Neural cell (in vitro differentiated cells): ENCODE measurements at regions not wholly inside any gene's neighbourhood (a gene's known extent, or its start where the extent isn't known, plus 50 kb on each side); places are given as distances from the start of the nearest gene placed in this dataset.

Experiments
- H2AFZ ChIP-seq: fragments of 200-600, 300-800 bp; sonication (generic), shearing (Covaris generic); 2 replicates; pipeline ENCODE4 v1.6.0; 2014; ENCODE audit warnings: low read depth, mild to moderate bottlenecking, antibody characterized with exemption, low read length, moderate library complexity
- H3F3A ChIP-seq: fragments of 200-600 bp; shearing (Covaris generic); 2 replicates; pipeline ENCODE4 v1.6.1; 2016; ENCODE audit warnings: mild to moderate bottlenecking, moderate library complexity, mixed read lengths, antibody characterized with exemption, low read length; ENCODE audit not compliant: insufficient read depth, poor library complexity, severe bottlenecking
- H3K27ac ChIP-seq: fragments of 200-600, 300-800 bp; sonication (generic), shearing (Covaris generic); 2 replicates; pipeline ENCODE4 v1.5.1; 2014; ENCODE audit warnings: mild to moderate bottlenecking, low read length, moderate library complexity
- H3K27me3 ChIP-seq: fragments of 300-800, 200-600 bp; sonication (generic), shearing (Covaris generic); 2 replicates; pipeline ENCODE4 v1.6.0; 2014; ENCODE audit warnings: mild to moderate bottlenecking, low read depth, low read length, moderate library complexity; ENCODE audit not compliant: insufficient read depth
- H3K36me3 ChIP-seq: fragments of 300-800, 200-600 bp; sonication (generic), shearing (Covaris generic); 2 replicates; pipeline ENCODE4 v1.5.1; 2014; ENCODE audit warnings: mild to moderate bottlenecking, antibody characterized with exemption, low read length, moderate library complexity; ENCODE audit not compliant: insufficient read depth
- H3K4me2 ChIP-seq: fragments of 300-800, 200-600 bp; sonication (generic), shearing (Covaris generic); 2 replicates; pipeline ENCODE4 v1.6.0; 2014; ENCODE audit warnings: mild to moderate bottlenecking, low read length
- H3K4me3 ChIP-seq: fragments of 300-800, 200-600 bp; sonication (generic), shearing (Covaris generic); 2 replicates; pipeline ENCODE4 v1.5.1; 2014; ENCODE audit warnings: mild to moderate bottlenecking, low read length, moderate library complexity
- H3K79me2 ChIP-seq: fragments of 200-600 bp; shearing (Covaris generic); replicated peaks from 2 replicates; pipeline ENCODE4 v1.6.0; 2014; ENCODE audit warnings: mild to moderate bottlenecking, low read length, moderate library complexity; ENCODE audit not compliant: insufficient read depth
- H3K9ac ChIP-seq: fragments of 300-800, 200-600 bp; sonication (generic), shearing (Covaris generic); 2 replicates; pipeline ENCODE4 v1.6.1; 2016; ENCODE audit warnings: mild to moderate bottlenecking, low read length, mixed read lengths
- H3K9me2 ChIP-seq: fragments of 200-600 bp; shearing (Covaris generic); 2 replicates; pipeline ENCODE4 v1.6.1; 2016; ENCODE audit warnings: mild to moderate bottlenecking, low read length, mixed read lengths; ENCODE audit not compliant: insufficient read depth
- H3K9me3 ChIP-seq: fragments of 200-600, 300-800 bp; sonication (generic), shearing (Covaris generic); 2 replicates; pipeline ENCODE4 v1.6.1; 2016; ENCODE audit warnings: mild to moderate bottlenecking, mixed run types, low read length, moderate library complexity, mixed read lengths
- H4K20me1 ChIP-seq: fragments of 200-600 bp; shearing (Covaris generic); 2 replicates; pipeline ENCODE4 v1.6.1; 2016; ENCODE audit warnings: mild to moderate bottlenecking, mixed run types; ENCODE audit not compliant: insufficient read depth
- EP300 ChIP-seq: fragments of 450-650 bp; conservative IDR thresholded peaks from 2 replicates; pipeline ENCODE4 v1.6.1; 2014; ENCODE audit warnings: antibody characterized with exemption, mild to moderate bottlenecking, moderate library complexity; ENCODE audit not compliant: poor library complexity, severe bottlenecking
- EZH2 ChIP-seq: fragments of 200-600, 300-800 bp; shearing (Covaris generic), sonication (generic); IDR thresholded peaks from 2 replicates; pipeline ENCODE4 v1.6.1; 2014; ENCODE audit warnings: antibody characterized with exemption, low read length, borderline replicate concordance, mild to moderate bottlenecking; ENCODE audit not compliant: insufficient read depth, poor library complexity, severe bottlenecking
- MXI1 ChIP-seq: fragments of 450-650 bp; conservative IDR thresholded peaks from 2 replicates; pipeline ENCODE4 v1.6.1; 2014; ENCODE audit warnings: antibody characterized with exemption, mild to moderate bottlenecking; ENCODE audit not compliant: poor library complexity, severe bottlenecking
- POLR2AphosphoS5 ChIP-seq: IDR thresholded peaks from 2 replicates; pipeline ENCODE4 v1.6.1; 2012
- RAD21 ChIP-seq: fragments of 450-650 bp; conservative IDR thresholded peaks from 2 replicates; pipeline ENCODE4 v1.6.1; 2014; ENCODE audit warnings: antibody characterized with exemption, mild to moderate bottlenecking, moderate library complexity
- SMC3 ChIP-seq: fragments of 450-650 bp; conservative IDR thresholded peaks from 2 replicates; pipeline ENCODE4 v1.6.1; 2014; ENCODE audit warnings: antibody characterized with exemption, mild to moderate bottlenecking, moderate library complexity; ENCODE audit not compliant: poor library complexity
- TAF1 ChIP-seq: IDR thresholded peaks from 2 replicates; pipeline ENCODE4 v1.6.1; 2012; ENCODE audit warnings: low read depth
- TF ChIP-seq, protein P1 (sequence below): fragments of 450-650 bp; IDR thresholded peaks from 2 replicates; pipeline ENCODE4 v1.5.1; 2014; ENCODE audit warnings: antibody characterized with exemption, mild to moderate bottlenecking, moderate library complexity; ENCODE audit not compliant: poor library complexity, severe bottlenecking
- TF ChIP-seq, protein P2 (sequence below): IDR thresholded peaks from 2 replicates; pipeline ENCODE4 v1.6.1; 2012; ENCODE audit warnings: borderline replicate concordance

DNA sequence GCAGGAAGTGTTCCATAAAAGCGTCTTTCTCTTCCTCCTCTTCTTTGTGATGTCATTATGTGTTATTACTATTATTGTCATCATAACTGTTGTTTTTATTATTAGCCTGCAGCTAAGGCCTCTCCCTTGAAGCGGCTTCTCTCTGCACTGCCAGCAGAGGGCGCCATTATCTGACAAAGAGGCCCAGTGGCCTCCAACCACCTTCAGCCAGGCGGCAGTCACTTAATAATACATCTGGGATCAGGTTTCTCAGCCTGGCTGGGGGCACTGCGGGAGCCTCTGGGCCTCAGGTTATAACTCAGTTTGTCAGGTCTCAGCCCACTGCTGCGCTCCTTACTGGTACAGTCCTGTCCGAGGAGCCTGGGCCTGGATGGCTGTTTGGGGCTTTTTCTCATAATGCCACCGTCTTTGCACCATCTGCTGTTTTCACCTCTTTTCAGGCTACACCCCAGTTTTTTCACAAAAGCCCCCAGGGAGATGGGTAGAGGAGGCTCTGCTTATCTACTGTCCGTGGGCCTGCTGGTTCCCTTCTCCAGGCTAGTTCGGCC, 281.9 kb downstream of the NSG2 start:
- no peak overlapping the region for H2AFZ ChIP-seq
- no peaks in the 10 kb centered on the region for H3K9me3 ChIP-seq
- H3K4me2 ChIP-seq: no peak overlapping the region
- H3F3A ChIP-seq: no peaks in the 10 kb centered on the region
- no peak overlapping the region for H3K4me3 ChIP-seq
- no peak overlapping the region for H3K9ac ChIP-seq
- H3K27ac ChIP-seq: no peak overlapping the region
- H3K36me3 ChIP-seq: no peaks in the 10 kb centered on the region
- no peak for TF ChIP-seq MXI1
- peak; percentile 51 for TF ChIP-seq SMC3
- TF ChIP-seq, protein P1, sequence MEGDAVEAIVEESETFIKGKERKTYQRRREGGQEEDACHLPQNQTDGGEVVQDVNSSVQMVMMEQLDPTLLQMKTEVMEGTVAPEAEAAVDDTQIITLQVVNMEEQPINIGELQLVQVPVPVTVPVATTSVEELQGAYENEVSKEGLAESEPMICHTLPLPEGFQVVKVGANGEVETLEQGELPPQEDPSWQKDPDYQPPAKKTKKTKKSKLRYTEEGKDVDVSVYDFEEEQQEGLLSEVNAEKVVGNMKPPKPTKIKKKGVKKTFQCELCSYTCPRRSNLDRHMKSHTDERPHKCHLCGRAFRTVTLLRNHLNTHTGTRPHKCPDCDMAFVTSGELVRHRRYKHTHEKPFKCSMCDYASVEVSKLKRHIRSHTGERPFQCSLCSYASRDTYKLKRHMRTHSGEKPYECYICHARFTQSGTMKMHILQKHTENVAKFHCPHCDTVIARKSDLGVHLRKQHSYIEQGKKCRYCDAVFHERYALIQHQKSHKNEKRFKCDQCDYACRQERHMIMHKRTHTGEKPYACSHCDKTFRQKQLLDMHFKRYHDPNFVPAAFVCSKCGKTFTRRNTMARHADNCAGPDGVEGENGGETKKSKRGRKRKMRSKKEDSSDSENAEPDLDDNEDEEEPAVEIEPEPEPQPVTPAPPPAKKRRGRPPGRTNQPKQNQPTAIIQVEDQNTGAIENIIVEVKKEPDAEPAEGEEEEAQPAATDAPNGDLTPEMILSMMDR: peak; percentile 61
- peak; percentile 50 for TF ChIP-seq RAD21
- TF ChIP-seq TAF1: no peak
- no peaks in the 10 kb centered on the region for H4K20me1 ChIP-seq
- H3K27me3 ChIP-seq: no peaks in the 10 kb centered on the region
- no peaks in the 10 kb centered on the region for H3K79me2 ChIP-seq
- no peaks in the 10 kb centered on the region for H3K9me2 ChIP-seq

DNA sequence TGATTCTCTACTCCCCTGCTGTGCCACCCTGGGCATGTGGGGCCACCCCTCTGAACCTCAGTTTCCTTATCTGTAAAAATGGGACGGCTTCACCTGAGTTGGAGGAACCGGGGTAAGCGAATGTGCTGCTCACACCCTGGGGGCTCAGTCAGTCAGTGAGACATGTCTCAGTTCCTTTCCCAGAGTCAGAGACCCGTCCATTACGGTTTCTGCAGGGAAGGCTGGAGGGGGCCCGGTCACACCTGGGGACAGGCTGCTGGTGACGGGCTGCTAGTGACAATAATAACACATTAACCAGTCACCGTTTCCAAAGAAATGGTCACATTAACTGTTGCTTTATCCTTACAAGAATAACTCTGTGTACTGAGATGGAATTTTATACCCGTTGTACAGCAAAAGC, 282.4 kb downstream of the NSG2 start:
- no peak overlapping the region for H2AFZ ChIP-seq
- TF ChIP-seq MXI1 (no peak), SMC3 (no peak), RAD21 (no peak), EP300 (no peak), EZH2 (no peak), TAF1 (no peak), POLR2AphosphoS5 (no peak)
- TF ChIP-seq, protein P2, sequence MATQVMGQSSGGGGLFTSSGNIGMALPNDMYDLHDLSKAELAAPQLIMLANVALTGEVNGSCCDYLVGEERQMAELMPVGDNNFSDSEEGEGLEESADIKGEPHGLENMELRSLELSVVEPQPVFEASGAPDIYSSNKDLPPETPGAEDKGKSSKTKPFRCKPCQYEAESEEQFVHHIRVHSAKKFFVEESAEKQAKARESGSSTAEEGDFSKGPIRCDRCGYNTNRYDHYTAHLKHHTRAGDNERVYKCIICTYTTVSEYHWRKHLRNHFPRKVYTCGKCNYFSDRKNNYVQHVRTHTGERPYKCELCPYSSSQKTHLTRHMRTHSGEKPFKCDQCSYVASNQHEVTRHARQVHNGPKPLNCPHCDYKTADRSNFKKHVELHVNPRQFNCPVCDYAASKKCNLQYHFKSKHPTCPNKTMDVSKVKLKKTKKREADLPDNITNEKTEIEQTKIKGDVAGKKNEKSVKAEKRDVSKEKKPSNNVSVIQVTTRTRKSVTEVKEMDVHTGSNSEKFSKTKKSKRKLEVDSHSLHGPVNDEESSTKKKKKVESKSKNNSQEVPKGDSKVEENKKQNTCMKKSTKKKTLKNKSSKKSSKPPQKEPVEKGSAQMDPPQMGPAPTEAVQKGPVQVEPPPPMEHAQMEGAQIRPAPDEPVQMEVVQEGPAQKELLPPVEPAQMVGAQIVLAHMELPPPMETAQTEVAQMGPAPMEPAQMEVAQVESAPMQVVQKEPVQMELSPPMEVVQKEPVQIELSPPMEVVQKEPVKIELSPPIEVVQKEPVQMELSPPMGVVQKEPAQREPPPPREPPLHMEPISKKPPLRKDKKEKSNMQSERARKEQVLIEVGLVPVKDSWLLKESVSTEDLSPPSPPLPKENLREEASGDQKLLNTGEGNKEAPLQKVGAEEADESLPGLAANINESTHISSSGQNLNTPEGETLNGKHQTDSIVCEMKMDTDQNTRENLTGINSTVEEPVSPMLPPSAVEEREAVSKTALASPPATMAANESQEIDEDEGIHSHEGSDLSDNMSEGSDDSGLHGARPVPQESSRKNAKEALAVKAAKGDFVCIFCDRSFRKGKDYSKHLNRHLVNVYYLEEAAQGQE: no peak
- TF ChIP-seq, protein P1: no peak
- no peaks in the 10 kb centered on the region for H4K20me1 ChIP-seq
- no peaks in the 10 kb centered on the region for H3K36me3 ChIP-seq
- no peaks in the 10 kb centered on the region for H3K9me3 ChIP-seq
- H3K79me2 ChIP-seq: no peaks in the 10 kb centered on the region
- no peak overlapping the region for H3K9ac ChIP-seq
- H3F3A ChIP-seq: no peaks in the 10 kb centered on the region
- no peaks in the 10 kb centered on the region for H3K9me2 ChIP-seq
- no peak overlapping the region for H3K27ac ChIP-seq
- H3K4me2 ChIP-seq: no peak overlapping the region
- H3K27me3 ChIP-seq: no peaks in the 10 kb centered on the region
- H3K4me3 ChIP-seq: no peak overlapping the region
